Right ventricle myocardium superior (tissue), 1 donor: ENCODE measurements at regions not wholly inside any gene's neighbourhood (a gene's known extent, or its start where the extent isn't known, plus 50 kb on each side); places are given as distances from the start of the nearest gene placed in this dataset.
"Not testable (repeated sequence)": the region's sequence is repeated elsewhere in the genome, so short reads cannot be mapped to it uniquely, and the experiment has no call there.

Source experiments
- ATAC-seq: fragments of 200-7000 bp; cut with Tn5 transposase; one replicate; pipeline ENCODE4 v1.9.1; 2020; ENCODE audit warnings: mild to moderate bottlenecking; ENCODE audit not compliant: poor library complexity
- DNase-seq: peaks from one replicate; pipeline ENCODE4 v3.0.0-alpha.2; 2020
- intact Hi-C: fragments of 100-400 bp; cut with DNase I; formaldehyde crosslinking; loops from one replicate; pipeline ENCODE4 v1.11.2; 2022
- donor health status: DM: no; HTN: yes; CAD: no; lungs with severe emphysema.

DNA sequence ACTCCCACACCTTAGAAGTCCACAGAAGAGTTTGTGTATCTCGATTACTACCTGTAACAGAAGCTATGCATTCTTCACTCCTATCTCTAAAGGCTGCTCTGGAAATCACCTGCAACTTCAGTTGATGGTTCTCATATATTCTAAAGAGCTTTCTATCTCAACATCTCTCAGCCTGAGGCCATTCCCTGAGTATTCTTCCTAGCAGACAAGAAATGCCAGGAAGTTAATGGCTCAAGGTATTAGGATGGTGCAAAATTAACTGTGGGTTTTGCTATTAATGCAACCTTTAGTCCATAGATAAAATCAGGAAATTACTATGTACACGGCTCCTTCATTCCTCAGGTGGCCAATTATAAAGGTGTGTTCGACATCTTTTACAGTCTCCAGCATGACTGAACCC lies 290.1 kb downstream of the ZNF716 start:
- DNase-seq, ATAC-seq, intact Hi-C loops: not testable (repeated sequence)

DNA sequence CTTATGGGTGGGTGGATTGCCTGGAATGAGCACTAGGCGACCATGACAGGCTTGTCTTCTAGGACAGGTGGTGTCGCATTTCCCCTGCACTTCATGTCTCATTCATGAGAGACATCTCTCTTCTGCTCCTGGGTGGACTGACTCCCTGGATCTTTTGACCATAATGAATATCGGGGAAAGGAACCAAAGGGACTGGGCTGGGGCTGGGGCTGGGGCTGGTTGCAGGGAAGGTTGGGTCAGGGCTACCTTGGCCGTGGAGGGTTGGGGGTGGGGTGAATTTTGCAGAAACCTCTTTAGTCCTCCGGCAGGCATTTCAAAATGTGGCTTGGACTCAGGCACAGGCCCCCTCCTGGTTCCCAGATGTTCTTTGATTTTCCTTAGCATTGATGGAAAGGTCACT lies 319.2 kb downstream of the ZNF716 start:
- intact Hi-C loops, result no loop called here
- ATAC-seq, result no peak

DNA sequence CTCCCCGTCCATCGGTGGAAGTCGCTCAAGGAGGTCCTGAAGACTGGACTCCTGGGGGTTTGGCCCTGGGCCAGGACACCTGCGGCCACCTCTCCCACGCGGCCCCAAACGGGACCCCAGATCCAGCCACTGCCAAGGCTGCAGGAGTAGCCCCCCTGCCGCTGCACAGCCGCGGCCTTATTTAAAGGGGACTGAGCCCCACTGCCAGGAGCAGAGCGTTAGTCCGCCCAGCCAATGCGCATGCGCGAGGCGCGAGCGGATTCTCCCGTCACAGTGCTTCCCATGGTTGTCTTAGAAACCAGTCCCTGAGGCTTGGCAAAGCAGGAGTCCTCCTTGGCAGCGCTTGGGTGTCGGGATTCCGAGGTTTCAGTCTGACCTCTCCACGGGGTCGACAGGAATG lies 320.0 kb downstream of the ZNF716 start:
- ATAC-seq (no peak), DNase-seq (no peak)
- intact Hi-C loops, result no loop called here

More for the DNA sequence above, 319.2 kb downstream of the ZNF716 start:
- no peak for DNase-seq

DNA sequence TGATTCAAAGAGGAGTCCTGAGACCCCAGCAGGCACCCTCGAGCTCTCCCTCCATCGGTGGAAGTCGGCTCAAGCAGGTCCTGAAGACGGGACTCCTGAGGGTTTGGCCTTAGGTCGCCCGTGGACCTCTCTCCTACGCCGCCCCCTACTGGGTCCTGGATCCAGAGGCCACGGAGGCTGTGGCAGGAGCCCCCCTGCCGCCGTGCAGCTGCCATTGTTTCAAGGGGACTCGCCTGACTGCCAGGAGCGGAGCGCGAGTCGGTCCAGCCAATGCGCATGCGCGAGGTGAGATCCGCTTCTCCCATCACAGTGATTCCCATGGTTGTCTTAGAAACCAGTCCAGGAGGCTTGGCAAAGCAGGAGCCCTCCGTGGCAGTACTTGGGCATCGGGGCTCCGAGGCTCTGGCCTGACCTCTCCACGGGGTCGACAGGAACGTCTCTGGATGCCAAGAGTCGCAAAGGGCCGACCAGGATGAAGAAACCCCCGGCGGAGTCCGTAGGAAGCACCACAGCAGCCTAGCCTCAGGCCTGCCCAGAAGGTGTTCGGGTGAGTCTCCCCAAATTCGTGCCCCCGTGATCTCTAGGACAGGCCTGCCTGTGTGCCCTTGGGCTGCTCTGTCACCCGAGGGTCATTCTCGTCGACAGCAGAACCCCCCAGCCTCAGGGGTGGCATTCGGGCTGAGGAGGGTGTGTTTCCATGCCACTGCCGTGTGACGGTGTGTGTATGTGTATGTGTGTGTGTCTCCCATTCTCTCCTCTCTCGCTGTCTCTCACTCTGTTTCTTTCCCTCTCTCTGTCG lies 322.3 kb downstream of the ZNF716 start:
- intact Hi-C loops, result no loop called here
- DNase-seq, result no peak
- no peak for ATAC-seq

DNA sequence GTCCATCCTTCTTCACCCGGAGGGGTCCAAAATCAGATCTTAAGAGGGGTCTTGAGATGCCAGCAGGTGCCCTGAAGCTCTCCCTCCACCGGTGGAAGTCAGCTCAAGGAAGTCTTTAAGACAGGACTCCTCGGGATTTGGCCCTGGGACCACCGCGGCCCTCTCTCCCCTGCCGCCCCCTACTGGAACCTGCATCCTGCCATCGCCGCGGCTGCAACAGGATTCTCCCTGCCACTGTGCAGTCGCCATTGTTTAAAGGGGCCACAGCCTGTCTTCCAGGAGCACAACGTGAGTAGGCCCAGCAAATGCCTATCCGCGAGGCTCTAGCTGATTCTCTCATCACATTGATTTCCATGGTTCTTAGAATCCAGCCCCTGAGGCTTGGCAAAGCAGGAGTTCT lies 324.3 kb downstream of the ZNF716 start:
- no peak for DNase-seq
- ATAC-seq, result no peak
- intact Hi-C loops, result no loop called here

DNA sequence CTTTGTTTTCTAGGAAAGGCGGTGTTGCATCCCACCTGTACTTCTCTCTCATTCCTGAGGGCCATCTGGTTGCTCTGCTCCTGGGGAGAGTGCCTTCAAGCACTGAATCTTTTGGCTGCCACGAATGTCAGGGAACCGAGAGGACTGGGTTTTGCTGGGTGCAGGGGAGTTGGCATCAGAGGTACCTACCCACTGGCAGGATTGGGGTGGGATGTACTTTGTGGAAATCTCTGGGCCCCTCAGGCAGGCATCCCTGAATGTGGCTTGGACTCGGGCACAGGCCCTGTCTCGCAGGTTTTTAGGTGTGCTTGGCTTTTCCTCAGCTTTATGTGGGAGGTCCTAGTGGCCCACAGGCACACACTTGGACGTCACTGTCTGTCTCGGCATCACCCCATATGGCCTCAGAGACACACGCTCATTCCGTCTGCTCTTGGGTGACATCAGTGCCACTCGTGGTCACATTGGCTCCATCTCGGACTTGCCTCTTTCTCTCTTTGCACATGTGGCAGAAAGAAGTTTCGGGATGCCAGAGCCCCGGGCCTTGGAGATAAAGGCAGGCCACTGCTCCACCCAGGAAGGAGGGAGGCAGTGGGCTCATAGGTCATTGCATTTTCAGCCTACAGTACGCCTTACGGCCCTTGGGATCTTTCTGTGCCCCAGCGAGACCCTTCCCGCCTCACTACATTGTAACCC lies 325.6 kb downstream of the ZNF716 start:
- intact Hi-C loops, result no loop called here
- DNase-seq, result no peak
- ATAC-seq, result no peak

DNA sequence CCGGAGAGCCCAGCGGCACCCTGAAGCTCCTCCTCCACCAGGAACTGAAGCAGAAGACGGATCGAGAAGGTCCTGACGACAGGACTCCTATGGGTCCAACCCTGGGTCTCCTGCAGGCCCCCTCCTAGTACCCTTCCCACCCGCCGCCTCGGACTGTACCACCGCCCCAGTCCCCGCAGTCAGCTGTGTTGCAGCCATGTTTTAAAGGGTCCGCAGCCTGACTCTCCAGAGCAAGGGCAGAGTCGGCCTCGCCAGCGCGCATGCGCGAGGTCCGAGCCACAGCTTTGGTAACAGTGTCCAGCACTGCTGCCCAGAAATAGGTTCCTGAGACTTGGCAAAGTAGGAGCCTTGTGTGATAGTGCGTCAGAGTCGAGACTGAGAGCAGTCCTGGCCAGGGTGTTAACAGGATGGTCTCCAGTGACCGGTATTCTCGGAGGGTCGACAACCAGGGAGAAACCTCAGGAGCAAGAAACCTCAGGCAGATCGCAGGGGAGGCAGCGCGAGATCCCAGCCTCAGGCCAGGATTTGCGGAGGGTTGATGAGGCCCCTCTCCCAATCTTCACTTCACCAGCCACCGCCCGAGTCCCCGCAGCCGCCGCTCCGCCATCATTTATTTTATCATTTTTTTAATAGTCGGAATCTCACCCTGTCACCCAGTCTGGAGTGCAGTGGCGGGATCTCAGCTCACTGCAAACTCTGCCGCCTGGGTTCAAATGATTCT lies 326.3 kb downstream of the ZNF716 start:
- DNase-seq, ATAC-seq, intact Hi-C loops: not testable (repeated sequence)

DNA sequence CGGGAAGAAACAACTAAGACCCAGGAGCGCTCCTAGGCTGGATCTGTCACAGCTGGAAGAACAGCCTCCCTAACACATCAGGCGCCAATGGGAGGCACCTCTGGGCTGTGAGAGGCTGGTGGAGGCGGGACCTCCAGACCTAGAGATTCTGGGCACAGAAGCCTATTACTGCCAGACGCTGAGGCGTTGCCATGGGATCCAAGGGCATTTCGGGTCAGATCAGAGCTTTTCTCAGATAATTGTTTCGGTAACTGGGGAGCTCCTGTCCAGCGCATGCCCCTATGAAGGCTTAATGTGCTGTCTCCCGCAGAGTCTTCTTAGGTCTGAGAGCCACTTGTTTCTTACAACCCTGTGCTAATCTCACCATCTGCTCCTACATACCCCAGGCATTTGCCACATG lies 339.2 kb downstream of the ZNF716 start:
- no peak for DNase-seq
- intact Hi-C loops, result no loop called here
- no peak for ATAC-seq

DNA sequence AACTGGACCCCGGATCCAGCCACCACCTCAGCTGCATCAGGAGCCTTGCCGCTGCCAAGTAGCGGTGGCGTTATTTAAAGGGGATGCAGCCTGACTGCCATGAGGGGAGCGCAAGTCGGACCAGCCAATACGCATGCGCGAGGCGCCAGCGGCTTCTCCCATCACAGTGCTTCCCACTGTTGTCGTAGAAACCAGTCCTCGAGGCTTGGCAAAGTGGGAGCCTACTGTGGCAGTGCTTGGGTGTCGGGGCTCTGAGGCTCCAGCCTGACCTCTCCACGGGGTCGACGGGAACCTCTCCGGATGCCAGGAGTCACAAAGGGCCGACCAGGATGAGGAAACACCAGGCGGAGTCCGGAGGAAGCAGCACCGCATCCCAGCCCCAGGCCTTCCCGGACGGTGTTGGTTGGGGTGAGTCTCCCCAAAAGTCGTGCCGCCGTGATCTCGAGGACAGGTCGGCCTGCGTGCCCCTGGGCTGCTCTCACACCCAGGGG lies 369.6 kb downstream of the ZNF716 start:
- DNase-seq, result no peak
- intact Hi-C loops, result no loop called here
- no peak for ATAC-seq

DNA sequence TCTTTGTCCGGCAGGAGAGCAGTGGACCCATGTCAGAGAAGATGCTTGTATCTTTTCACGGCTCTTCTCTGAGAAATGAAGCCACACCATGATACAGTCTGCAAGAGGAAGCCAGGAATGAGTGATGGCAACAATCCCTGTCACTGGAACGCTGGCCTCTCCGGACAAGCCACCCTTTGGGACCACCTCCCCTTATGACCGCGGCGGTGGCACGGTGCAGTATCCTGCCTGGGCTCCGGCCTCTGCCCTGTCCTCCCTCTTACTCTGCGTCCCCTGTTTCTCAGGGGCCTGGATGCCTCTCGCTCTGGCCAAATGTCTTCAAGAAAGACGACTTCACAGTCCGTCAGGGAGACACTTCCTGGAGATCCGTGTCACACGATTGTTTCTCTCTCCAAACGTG lies 370.5 kb downstream of the ZNF716 start:
- ATAC-seq (no peak), DNase-seq (no peak)
- intact Hi-C loops, result no loop called here

DNA sequence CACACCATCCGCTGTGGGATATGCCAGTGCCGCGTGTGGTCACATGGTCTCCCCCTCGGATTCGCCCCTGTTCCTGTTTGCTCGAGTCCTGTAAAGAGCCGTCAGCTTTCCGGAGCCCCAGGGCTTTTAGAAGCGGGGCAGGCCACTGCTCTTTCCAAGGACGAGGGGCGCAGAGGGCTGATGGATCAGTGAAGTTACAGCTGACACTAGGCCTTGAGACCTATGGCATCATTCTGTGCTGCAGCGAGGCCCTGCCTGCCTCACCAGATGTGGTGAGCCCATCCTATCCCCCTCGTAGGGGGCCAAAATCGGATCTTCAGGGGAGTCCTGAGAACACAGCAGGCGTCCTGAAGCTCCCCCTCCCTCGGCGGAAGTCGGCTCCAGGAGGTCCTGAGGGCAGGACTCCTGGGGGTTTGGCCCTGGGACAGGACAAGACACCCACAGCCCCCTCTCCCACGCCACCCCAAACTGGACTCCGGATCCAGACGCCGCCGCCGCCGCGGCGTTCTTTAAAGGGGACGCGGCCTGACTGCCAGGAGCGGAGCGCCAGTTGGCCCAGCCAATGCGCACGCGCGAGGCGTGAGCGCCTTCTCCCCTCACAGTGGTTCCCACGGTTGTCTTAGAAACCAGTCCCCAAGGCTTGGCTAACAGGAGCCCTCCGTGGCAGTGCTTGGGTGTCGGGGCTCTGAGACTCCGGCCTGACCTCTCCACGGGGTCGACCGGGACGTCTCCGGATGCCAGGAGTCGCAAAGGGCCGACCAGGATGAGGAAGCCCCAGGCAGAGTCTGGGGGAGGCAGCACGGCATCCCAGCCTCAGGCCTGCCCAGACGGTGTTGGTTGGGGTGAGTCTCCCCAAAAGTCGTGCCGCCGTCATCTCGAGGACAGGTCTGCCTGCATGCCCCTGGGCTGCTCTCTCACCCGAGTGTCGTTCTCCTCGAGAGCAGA lies 371.7 kb downstream of the ZNF716 start:
- intact Hi-C loops, result no loop called here
- no peak for ATAC-seq
- DNase-seq, result no peak

DNA sequence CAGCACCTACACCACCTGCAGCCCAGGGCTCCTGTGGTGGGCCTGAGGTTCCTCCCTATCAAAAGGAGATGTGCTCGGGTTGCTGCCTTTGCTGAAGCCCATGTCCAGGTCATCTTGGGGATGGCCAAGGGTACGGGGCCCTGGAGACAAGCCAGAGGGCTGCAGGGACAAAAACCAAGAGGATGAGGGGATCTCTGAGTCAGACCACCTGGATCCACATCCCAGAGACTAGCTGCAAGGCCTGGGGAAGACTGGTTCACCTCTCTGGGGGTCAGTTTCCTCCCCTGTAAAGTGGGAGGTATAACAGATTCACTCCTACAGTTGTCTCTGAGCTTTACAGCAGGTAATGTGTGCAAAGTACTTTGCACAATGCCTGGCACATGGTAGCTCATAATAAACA lies 376.6 kb downstream of the ZNF716 start:
- ATAC-seq, DNase-seq, intact Hi-C loops: not testable (repeated sequence)

DNA sequence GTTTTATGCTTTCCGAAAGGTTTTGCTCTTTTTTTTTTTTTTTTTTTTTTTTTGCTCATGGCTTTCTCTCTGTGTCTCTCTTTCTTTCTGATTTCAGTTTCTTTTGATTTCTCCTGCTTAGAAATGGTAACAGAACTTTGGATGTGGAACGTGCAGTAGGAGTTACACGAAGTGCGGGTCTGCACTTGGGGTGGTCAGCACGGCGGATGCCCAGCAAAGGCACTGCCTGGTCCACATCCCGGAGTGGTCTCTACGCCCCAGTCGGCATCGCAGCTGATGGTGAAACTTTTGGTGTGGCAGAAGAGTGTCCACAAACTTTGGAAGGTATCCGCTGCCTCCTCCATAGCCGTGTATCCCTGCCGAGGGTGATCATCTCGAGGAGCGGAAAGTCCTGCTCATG lies 385.2 kb downstream of the ZNF716 start:
- intact Hi-C loops, result not testable (repeated sequence)

DNA sequence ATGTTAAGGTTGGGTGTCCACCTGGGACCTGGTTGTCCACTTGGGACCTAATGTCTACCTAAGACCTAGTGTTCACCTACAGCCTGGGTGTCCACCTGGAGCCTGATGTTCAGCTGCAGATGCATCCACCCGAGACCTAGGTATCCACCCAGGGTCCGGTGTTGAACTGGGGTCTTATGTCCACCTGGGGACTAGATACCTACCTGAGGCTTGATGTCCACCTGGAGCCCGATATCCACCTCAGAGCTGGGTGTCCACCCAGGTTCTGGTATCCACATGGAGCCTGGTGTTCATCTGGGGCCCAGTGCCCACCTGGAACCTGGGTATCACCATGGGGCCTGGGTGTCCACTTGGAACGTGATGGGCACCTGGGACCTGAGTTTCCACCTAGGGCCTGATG lies 389.2 kb downstream of the ZNF716 start:
- intact Hi-C loops, DNase-seq, ATAC-seq: not testable (repeated sequence)

More for the DNA sequence above, 385.2 kb downstream of the ZNF716 start:
- DNase-seq, ATAC-seq: not testable (repeated sequence)

DNA sequence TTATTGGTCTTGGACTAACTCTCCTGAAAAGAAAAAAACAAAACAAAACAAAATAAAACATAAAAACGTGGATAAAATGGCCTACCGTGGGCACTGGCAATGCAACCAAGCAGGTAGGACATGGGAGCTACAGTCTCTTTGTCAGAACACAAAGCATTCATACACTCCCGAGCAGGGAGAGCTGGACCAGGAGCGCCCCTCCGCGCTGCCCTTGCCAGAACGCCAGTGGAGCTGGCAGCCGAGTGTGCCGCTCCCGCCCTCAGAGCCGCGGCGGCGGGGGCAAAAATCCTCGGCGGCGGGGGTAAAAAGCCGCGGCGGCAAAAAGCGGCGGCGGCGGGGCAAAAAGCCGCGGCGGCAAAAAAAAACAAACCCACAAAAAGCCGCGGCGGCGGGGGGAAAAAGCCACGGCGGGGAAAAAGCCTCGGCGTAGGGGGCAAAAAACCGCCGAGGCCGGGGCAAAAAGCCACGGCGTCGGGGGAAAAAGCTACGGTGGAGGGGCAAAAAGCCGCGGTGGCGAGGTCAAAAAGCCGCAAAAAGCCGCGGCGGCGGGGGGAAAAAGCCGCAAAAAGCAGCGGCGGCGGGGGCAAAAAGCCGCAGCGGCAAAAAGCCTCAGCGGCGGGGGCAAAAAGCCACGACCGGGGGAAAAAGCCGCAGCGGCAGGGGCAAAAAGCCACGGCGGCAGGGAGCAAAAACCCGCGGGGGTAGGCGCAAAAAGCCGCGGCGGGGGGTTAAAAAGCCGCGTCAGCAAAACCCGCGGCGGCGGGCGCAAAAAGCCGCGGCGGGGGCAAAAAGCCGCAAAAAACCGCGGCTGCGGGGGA lies 418.1 kb downstream of the ZNF716 start:
- DNase-seq, result peak; percentile 42
- no peak for ATAC-seq
- intact Hi-C loops, result no loop called here

DNA sequence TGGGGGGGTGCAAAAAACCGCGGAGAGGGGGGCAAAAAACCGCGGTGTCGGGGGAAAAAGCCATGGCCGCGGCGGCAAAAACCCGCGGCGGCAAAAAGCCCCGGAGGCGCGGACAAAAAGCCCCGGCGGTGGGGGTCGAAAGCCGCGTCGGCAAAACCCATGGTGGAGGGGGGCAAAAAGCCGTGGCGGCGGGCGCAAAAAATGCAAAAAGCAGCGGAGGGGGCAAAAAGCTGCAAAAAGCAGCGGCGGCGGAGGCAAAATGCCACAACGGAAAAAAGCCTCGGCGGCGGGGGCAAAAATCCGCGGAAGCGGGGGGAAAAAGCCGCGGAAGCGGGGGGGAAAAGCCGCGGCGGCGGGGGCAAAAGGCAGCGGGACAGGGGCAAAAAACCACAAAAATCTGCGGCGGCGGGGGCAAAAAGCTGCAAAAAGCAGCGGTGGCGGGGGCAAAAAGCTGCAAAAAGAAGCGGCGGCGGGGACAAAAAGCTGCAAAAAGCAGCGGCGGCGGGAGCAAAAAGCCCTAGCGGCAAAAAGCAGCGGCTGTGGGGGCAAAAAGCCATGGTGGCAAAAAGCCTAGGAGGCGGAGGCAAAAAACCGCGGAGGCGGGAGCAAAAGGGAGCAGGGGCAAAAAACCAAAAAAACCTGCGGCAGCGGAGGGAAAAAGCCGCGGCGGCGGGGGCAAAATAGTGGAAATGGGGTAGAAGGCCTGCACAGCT lies 418.9 kb downstream of the ZNF716 start:
- DNase-seq (no peak), ATAC-seq (no peak)
- intact Hi-C loops, result no loop called here
